DMS 273 (cell line): ENCODE measurements at regions not wholly inside any gene's neighbourhood (a gene's known extent, or its start where the extent isn't known, plus 50 kb on each side); places are given as distances from the start of the nearest gene placed in this dataset.
"Not testable (repeated sequence)": the region's sequence is repeated elsewhere in the genome, so short reads cannot be mapped to it uniquely, and the experiment has no call there.

ENCODE experiments used
- DNase-seq: peaks from one replicate; lab custom pipeline; 2025; ENCODE audit not compliant: unreplicated experiment; lab: John Stamatoyannopoulos, UW

DNA sequence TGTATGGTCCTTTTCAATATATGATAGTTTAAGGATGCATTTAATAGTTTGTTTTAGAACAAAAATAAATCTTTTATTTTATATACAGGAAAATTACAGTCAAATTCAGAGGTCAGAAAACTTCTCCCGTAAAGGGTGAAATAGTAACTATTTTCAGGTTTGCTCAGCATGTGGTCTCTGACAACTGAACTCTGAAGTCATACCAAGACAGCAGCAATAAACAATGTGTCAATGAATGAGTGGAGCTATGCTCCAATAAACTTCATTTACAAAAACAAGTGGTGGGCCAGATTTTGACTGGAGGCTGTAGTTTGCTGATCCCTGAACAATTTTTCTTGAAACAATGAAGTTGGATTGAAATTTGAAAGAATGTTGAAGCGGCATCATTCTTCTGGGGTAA, 123.6 kb downstream of the ZNF248 start:
- DNase-seq, result no peak

DNA sequence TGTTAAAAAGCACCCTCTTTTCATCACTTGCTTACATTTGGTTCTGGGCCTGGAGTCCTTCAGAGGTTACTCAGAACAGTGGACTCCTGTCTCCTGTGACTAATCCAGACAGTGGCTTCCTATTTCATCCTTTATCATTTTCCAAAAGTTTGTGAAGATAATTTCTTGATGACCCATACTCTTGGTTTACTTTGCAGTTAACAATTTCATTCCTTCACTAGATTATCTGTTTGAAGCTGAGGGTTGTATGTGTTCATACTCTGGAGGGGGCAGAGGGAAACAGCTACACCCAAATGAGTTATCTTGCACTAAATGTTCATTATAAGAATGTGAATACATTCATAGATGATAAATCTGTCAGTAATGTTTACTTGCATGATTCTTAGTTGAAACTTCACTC, 124.7 kb downstream of the ZNF248 start:
- DNase-seq, result no peak

DNA sequence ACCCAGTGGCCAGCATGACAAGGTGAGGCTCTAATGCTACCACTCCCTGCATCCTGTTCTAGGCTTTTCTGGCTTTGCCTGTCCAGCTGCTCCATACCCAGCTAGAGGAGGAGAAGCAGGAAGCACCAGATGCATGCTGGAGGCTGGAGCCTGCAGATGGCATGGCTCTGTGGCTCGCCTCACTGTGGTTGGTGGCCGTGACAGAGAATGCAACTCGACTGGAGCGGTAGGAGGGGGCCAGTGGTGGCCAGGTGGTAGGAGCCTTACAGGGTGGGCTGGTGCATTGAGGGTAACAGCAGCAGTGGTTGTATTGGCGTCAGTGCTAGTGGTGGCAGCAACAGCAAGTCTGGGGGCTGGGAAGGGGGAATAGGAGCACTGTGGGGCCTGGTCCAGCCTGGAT, 128.6 kb downstream of the ZNF248 start:
- DNase-seq, result no peak

GRCh38 chr10:37727491-37728352, 129.7 kb downstream of the ZNF248 start:
- no peak for DNase-seq

DNA sequence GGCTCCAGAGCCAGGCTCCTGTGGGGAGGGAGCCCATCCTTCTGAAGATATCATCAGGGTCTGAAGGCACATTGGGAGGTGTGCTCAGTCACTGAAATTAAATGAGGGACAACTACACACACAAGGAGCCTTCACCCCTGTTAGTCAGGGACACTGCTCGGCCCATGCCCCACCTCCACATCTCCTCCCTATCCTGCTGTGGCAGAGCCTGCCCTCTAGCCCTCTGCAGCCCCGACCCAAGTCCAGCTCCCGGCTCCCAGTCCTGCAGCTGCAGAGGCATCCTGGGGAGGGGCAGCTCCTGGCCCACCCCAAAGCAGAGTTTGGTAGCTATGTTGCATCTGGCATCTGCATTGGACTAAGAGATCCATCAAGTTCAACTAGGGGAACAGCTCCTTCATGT, 136.3 kb downstream of the ZNF248 start:
- no peak for DNase-seq

GRCh38 chr10:37718060-37718459, 139.3 kb downstream of the ZNF248 start:
- DNase-seq, result not testable (repeated sequence)

DNA sequence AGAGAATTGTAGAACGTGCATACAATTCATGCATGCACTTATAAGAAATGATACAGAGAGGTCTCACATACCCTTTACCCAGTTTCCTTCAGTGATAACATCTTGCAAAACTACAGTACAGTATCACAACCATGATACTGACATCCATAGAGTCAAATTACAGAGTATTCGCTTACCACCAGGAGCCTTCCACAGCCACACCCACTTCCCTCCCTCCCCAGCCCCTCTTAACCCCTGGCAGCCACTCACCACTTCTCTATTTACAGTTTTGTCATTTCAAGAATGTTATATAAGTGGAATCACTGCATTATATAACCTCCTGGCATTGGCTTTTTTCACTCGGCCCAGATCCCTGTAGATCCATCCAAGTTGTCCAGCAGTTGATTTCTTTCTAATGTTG, 143.8 kb downstream of the ZNF248 start:
- no peak for DNase-seq

GRCh38 chr10:37713132-37713501, 144.3 kb downstream of the ZNF248 start:
- no peak for DNase-seq

- DNase-seq, result no peak
Observed at GRCh38 chr10:37712489-37713131, 144.8 kb downstream of the ZNF248 start.

DNA sequence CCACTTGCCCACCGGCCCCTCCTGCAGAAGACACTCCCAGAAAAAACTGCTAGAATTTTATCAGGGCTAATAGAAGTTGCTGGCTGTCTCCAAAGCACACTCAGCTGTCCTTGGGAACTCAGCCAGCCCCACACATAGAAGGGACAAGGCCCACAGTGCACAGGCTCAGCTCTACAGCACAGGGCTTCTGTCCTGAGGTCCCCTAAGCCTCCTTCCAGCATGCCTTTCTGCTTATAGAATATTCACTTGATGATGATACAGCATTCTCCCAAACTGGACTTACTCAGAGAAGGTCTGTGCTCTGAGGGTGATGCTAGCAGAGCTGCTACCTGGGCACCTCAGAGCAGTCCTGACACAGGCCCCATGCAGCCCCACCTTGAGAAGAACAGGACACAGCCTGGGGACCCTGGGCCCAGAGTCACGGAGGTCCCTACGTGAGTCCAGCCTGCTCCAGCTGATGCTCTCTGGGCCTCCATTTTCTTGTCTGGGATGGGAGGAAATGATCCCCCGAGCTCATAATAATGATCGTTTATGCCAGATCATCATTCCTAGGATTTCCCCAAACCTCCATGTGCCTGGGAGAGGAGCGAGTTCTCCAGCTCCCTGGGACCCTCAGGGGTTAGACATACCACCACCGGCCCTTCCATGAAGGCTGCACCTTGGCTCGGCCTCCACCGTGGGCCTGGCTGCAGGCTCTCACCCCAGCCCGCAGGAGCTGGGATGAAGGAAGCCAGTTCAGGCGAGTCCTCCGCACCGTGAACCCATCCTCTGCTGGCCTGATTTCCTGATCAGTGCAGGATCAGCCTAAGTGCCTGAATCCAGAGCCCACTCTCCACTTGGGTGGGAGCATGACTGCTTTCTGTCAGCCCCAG, 145.6 kb downstream of the ZNF248 start:
- no peak for DNase-seq

DNA sequence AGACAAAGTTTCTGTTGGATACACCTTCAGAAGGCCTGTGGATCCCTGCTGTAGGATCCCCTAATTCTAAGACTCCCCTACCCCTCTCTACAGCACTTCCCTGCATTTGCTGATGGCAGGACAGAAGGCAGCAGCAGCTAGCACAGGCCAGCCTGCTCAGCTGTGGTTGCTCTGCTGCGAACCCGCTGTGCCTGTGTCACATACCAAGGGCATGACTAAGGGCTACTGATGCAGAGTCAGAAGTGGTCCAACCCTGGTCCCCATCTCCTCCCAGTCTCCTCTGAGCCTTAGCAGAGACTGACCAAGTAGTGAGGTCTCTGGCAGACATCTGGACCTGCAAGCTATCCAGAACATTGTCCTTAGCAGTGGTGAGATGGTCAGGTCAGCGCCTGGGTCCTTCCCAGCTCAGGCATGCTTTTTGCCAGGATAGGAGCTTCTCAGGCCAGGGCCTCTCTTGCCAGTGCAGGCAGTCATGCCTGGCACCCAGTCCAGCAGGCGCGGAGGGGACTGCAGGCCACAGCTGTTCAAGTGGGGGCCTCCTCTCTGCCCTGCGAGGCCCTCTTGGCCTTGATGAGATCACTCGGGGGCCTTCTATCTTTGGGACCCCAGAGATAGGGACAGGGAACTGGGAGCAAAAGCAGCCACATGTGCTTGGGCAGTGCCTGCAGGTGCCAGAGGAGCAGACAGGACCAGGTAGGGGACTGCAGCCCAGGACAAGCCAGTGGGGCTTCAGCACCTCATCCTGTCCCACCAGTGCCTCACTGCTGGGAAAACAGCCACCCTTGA, 146.4 kb downstream of the ZNF248 start:
- DNase-seq, result no peak

DNA sequence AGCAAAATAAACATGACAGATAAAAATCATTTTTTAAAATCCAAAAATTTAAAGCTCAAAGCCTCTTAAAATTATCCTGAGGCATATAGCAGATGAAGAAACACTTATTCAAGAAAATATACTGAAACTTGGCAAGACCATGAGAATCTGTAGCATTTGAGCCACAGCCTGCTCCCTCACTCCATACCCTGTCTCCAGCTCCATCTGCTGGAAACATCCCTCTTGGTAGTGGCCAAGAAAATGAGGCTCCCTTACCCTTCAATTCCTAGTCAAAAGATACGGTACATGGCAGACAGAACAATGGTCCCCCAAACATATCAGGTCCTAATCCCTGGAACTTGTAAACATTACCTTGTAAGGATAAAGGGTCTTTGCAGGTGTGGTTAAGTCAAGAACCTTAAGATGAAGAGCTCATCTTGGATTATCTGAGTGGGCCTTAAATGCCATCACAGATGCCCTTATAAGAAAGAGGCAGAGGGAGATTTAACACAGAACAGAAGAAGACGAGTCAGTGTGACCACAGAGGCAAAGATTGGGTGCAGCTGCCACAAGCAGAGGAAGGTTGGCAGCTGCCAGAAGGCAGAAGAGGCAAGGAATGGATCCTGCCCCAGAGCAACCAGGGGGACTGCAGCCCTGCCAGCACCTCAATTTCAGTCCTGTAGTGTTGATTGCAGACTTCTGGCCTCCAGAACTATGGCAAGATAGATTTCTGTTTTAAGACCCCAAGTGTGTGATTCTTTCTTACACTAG, 149.4 kb downstream of the ZNF248 start:
- no peak for DNase-seq

DNA sequence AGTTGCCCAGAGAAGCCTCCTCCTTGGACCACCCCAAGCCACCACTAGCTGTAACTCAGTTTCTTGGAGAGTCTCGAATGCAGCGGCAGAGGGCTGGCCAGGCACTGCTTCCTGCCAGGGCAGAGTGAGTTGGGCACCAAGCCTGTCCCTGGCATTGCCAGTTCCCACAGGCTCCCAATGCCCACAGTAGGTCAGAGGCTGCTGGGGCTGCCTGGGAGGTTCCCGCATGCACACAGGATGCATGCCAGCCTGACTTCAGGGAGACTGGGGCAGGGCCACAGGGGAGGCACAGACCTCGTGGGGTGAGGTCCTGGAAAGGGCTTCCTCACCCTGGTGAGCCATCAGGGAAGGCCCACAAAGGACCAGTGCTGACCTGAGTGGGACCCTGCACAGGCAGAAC, 152.8 kb downstream of the ZNF248 start:
- no peak for DNase-seq

- no peak for DNase-seq
Observed at GRCh38 chr10:37703833-37704382, 153.5 kb downstream of the ZNF248 start.

DNA sequence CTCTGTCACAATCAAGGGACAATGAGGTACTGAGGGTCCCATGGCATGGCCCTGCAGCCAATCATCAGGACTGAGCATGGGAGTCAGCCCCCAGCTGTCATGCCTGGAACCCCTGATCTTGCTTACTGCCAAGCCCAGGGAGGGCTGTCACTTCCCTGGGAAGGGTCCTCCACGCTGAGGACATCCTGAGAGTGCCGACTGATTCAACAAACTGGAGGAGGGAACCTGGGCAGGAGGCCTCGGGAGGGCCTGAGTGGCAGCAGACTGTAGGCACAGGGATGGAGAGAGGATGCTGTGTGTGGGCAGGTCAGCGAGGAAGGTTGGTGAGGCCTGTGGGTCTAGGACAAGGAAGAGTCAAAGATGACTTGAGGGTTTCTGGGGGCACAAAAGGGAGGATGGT, 154.3 kb downstream of the ZNF248 start:
- no peak for DNase-seq

GRCh38 chr10:37701781-37702493, 155.5 kb downstream of the ZNF248 start:
- no peak for DNase-seq

DNA sequence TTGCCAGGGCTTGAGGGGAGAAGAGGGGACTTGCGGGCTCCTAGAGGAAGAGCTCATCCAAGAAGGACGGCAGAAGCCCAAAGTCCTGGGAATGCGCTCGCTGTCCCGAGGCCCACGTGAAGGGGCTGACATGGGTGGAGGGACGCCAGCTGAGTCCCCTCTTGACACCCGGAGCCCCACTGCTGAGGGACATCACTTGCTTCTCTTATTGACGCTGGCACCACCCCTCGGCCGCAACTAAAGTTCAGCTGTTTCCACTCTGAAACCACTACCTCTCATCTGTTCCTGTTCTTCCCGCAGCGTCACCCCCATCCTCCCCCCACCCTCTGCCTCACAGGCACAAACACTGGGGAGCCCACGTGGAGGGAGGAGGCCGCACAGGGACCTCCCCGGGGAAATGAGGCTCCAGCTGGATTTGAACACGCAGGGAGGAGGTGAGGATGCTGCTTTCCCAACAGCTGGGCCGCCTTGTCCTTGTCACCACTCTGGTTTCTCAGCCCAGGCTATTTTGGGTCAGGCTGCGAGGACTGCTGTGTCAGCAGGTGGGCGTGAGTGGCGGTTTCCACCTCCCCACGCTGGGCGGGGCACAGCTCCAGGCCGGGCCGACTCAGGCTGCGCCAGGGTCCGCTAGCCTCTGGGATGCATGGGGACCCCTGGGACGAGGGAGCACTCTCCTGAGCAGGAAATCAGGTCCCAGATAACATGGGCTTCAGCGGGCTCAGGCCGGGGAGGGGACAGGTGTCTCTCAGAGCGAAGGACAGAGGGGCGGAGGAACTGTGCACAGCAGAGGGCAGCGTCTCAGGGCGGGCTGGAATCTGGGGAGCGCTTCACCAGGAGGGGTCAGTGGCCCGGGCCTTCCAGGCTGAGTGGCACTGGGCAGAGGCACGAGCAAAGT, 156.3 kb downstream of the ZNF248 start:
- DNase-seq, result no peak

DNA sequence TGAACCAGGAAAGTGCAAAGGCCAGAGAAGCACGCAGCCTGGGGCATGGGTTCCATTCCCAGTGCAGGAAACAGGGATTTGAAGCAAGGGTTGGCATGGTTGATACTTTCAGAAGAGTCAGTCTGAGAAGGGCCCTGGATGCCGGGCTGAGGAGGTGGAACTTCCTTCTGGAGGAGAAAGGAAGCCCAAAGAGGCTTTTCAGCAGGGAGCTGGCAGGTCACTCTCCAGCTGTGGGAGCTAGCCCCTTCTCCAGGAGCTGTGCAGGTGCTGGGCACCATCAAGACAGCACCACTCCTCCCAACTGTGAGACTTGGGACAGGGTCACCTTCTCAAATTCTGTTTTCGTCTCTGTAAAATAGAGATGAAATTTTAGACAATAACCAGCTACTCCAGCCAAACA, 169.8 kb downstream of the ZNF248 start:
- DNase-seq, result no peak
